NCI-H187 (cell line): ENCODE measurements at regions not wholly inside any gene's neighbourhood (a gene's known extent, or its start where the extent isn't known, plus 50 kb on each side); places are given as distances from the start of the nearest gene placed in this dataset.
"Not testable (repeated sequence)": the region's sequence is repeated elsewhere in the genome, so short reads cannot be mapped to it uniquely, and the experiment has no call there.

Experiments
- DNase-seq, 2 experiments: peaks; one replicate each; lab custom pipeline; 2025; lab: John Stamatoyannopoulos, UW

GRCh38 chr3:152196782-152197181, 71.9 kb upstream of the MBNL1 start:
- no peak for DNase-seq

DNA sequence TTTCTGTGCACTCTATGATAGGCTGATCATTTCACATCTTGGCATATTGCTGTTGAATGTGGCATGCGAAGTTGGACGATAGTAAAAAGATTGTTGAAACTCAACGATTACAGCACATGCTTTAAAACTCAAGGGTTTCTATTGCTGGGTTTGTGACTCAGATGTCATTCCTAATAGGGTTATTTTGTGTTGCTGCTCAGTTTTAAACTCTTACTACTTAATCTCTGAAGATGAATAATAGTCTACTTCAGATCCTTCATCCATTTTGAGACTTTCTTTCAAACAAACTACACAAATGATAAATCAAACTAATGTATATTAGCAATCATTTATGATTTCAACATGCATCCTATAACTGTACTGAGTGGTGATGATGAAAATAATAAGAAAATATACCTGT, 71.3 kb upstream of the MBNL1 start:
- DNase-seq, result no peak

- no peak for DNase-seq
Measured at GRCh38 chr3:152197937-152198336, 70.8 kb upstream of the MBNL1 start.

DNA sequence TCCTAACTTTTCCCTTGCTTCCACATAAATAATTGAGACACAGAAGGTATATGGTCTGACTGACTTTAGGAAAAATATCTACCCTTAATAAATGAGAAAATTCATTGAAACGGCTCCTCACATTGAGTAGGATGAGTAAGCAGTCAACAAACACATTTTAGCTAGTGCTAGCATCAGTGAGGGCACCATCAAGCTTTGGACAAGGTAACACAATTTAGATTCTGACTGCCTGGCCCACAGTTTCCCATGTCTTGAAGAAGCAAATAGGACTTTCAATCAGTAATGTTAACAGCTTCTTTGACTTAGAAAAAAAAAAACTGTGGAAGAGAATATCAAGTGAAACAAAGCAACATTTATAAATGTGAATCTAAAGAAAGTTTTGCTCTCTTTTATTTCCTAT, 70.1 kb upstream of the MBNL1 start:
- DNase-seq, result no peak

GRCh38 chr3:152199102-152199840, 69.5 kb upstream of the MBNL1 start:
- DNase-seq, result no peak

- DNase-seq, result no peak
Measured at GRCh38 chr3:152200476-152201420, 68.0 kb upstream of the MBNL1 start.

DNA sequence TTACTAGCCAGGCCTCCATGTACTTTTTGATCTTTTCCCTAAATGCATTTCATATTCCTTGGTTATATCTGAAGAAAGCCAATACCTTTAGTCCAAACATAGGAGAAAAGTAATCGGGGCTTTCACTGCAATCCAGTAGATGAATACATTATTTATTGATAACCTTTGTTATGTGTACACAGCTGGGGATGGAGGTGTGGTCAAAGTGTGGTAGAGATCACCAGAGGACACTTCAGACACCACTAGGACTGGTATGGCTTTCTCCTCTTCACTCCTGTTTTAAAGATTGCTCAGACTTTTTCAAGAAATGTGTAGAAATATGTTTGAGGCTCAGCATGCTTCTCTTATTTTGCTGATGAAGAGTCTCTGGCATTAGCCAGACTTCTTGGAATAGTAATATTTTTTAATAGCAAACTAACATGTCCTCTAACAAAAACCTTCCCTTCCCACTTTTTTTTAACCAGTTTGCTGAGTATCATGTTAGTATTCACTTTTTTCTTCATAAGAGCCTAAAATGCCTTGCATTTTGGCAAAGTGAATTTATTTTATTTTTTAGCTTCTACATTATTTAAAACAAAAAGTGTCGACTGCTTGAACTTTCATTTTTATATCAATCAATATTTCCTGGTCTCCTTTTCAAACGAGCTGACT, 65.6 kb upstream of the MBNL1 start:
- DNase-seq, result no peak

GRCh38 chr3:152203652-152204051, 65.1 kb upstream of the MBNL1 start:
- no peak for DNase-seq

- no peak for DNase-seq
Measured at GRCh38 chr3:152204218-152204617, 64.5 kb upstream of the MBNL1 start.

GRCh38 chr3:152205097-152205593, 63.6 kb upstream of the MBNL1 start:
- DNase-seq, result no peak

DNA sequence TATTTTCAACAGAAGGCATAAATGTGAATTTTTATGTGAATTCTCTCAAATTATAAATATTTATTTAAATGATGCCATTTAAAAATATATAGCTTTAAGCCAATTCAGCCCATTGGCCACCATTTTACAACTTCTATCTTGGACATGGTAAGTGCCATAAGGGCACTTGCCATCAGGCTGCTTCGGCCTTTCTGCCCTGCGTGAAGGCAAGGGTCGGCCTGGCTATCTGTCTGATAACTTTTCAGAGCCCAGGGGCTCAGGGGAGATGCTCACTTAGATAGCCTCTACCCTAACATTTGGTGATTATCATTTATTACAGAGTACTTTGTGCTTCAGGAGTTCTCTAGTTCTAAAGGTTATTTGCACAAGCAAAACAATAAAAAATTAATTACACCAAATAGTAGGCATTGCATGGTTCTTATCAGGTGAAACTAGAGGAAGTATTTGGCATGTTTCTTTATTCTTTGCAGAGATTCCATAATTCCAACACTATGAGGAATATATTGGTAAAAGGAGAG, 62.4 kb upstream of the MBNL1 start:
- no peak for DNase-seq

- no peak for DNase-seq
Measured at GRCh38 chr3:152208439-152208838, 60.3 kb upstream of the MBNL1 start.

DNA sequence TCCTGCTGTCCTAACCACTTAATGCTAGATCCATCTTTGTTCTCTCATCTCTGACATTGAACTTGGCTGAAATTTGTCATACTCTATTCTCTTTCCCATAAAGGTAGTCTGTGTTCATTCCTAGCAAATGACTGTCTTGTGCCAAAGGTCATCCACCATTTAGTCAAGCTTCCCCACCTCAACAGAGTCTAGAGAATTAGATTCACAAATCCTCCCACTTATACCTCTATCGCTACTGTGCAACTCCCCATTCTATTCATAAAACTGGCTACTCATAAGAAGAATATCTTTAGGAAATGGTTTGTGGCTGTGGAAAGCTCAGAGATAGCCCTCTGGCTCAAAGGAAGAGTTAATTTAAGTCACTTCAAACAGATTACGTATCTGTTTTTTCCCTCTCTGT, 59.7 kb upstream of the MBNL1 start:
- DNase-seq, result no peak

- no peak for DNase-seq
Measured at GRCh38 chr3:152209776-152210175, 59.0 kb upstream of the MBNL1 start.

DNA sequence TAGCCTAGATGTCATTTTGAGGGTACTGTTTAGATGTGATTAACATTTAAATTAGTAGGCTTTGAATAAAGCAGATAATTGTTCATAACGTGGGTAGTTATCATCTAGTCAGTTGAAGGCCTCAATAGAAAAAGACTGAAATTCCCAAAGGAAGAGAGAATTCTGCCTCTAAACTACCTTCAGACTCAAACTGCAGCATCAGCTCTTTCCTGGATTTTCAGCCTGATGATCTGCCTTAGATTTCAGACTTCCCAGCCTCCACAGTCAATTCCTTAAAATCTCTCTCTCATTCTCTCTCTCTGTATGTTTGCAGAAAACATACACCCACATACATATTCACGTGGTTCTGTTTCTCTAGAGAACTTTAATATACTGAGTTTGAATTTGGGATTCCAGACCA, 58.0 kb upstream of the MBNL1 start:
- DNase-seq, result no peak

- DNase-seq, result no peak
Measured at GRCh38 chr3:152211655-152212054, 57.1 kb upstream of the MBNL1 start.

- DNase-seq, result no peak
Measured at GRCh38 chr3:152213203-152213602, 55.5 kb upstream of the MBNL1 start.

DNA sequence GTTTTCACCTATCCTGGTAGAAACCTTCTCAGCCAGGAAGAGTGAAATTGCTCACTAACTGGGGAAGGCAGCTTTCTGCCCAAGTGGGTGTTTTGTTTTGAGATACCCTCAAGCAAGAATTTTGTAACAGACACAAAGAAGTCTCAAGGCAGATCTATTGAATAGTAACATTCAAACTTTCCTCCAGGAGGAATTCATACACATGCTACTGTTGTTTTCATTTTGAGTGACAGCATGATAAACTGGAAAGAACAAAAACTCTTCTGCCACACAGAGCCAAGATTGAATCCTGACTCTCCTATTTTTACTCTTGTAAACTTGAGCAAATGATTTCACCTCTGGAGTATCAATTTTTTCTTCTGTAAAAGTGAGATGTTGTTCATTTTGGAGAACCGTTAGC, 54.8 kb upstream of the MBNL1 start:
- DNase-seq, result no peak

DNA sequence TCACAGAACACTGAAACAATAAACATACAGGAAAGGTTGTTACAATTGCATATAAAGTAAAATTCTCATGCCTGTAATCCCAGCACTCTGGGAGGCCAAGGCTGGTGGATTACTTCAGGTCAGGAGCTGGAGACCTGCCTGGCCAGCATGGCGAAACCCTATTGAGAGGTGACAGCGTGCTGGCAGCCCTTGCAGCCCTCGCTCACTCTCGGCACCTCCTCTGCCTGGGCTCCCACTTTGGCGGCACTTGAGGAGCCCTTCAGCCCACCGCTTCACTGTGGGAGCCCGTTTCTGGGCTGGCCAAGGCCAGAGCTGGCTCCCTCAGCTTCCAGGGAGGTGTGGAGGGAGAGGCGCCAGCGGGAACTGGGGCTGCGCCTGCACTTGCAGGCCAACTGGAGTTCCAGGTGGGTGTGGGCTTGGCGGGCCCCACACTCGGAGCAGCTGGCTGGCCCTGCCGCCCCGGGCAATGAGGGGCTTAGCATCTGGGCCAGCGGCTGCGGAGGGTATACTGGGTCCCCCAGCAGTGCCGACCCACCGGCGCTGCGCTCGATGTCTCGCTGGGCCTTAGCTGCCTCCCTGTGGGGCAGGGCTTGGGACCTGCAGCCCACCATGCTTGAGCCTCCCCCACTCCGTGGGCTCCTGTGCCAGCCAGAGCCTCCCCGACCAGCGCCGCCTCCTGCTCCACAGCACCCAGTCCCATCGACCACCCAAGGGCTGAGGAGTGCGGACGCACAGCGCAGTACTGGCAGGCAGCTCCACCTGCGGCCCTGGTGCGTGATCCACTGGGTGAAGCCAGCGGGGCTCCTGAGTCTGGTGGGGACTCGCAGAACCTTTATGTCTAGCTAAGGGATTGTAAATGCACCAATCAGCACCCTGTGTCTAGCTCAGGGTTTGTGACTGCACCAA, 51.5 kb upstream of the MBNL1 start:
- DNase-seq, result not testable (repeated sequence)

DNA sequence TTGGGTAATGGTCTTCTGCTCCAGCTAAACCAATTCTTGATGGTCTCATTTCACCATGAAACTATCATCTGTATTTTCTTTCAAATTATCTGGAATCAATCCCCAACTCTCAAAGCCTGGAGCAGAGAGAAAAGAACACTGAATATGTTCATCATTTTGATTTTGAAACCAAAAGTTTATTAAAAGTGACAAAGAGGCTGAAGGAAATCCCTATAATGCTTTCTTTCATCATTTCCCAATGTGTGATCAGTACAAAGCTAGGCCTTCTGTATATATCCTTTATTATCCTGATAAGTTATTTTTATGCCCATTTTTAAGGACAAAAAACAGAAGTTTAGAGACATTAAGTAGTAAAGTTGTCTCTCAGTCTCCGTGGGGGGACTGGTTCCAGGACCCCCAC, 50.1 kb upstream of the MBNL1 start:
- DNase-seq, result no peak
